ENCODE measurements at regions not wholly inside any gene's neighbourhood (a gene's known extent, or its start where the extent isn't known, plus 50 kb on each side); places are given as distances from the start of the nearest gene placed in this dataset.

- DNase-seq (ENCODE audit: low spot score) = no peak
- no peak for ATAC-seq (ENCODE audit: low read depth)
- TF ChIP-seq, protein P1, sequence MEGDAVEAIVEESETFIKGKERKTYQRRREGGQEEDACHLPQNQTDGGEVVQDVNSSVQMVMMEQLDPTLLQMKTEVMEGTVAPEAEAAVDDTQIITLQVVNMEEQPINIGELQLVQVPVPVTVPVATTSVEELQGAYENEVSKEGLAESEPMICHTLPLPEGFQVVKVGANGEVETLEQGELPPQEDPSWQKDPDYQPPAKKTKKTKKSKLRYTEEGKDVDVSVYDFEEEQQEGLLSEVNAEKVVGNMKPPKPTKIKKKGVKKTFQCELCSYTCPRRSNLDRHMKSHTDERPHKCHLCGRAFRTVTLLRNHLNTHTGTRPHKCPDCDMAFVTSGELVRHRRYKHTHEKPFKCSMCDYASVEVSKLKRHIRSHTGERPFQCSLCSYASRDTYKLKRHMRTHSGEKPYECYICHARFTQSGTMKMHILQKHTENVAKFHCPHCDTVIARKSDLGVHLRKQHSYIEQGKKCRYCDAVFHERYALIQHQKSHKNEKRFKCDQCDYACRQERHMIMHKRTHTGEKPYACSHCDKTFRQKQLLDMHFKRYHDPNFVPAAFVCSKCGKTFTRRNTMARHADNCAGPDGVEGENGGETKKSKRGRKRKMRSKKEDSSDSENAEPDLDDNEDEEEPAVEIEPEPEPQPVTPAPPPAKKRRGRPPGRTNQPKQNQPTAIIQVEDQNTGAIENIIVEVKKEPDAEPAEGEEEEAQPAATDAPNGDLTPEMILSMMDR (IDR thresholded peaks at IDR 0.05; ENCODE audit: poor library complexity, severe bottlenecking) = no peak
- no peaks in the 10 kb centered on the region for H3K27me3 ChIP-seq (ENCODE audit: insufficient read depth, poor library complexity, severe bottlenecking)
- H3K4me3 ChIP-seq (ENCODE audit: severe bottlenecking) = no peak overlapping the region
- H3K4me1 ChIP-seq (ENCODE audit: insufficient read depth, poor library complexity, severe bottlenecking) = no peaks in the 10 kb centered on the region
- H3K9me3 ChIP-seq (ENCODE audit: severe bottlenecking) = no peaks in the 10 kb centered on the region
- no peaks in the 10 kb centered on the region for H3K36me3 ChIP-seq (ENCODE audit: low read depth)
- H3K27ac ChIP-seq (ENCODE audit: poor library complexity, severe bottlenecking) = no peak overlapping the region
Measured at GRCh38 chr12:61355105-61355504, 905.1 kb upstream of the USP15 start.

DNA sequence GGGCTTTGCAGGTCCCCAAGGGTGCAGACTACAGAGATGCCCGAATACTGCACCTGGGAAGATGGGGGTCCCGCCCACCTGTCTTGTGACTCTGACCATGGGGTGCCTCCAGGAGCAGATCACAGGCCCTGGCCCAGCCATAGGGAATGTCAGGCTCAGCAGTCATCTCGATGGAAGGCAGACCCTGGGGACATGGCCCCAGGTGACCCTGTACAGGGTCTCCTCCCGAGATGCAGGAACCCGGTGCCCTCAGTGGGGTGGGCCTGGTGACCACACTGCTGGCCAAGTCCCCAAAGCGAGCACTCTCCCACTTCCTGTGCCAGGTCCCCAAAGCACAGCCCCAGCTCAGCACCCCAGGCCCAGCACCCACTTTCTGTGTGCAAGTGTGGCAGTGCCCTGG, 903.7 kb upstream of the USP15 start:
- DNase-seq (ENCODE audit: low spot score) (no peak), ATAC-seq (ENCODE audit: low read depth) (no peak)
- H3K4me1 ChIP-seq (ENCODE audit: insufficient read depth, poor library complexity, severe bottlenecking) = no peaks in the 10 kb centered on the region
- no peaks in the 10 kb centered on the region for H3K9me3 ChIP-seq (ENCODE audit: severe bottlenecking)
- no peak overlapping the region for H3K4me3 ChIP-seq (ENCODE audit: severe bottlenecking)
- TF ChIP-seq, protein P1 (IDR thresholded peaks at IDR 0.05; ENCODE audit: poor library complexity, severe bottlenecking) = no peak
- H3K27me3 ChIP-seq (ENCODE audit: insufficient read depth, poor library complexity, severe bottlenecking) = no peaks in the 10 kb centered on the region
- no peaks in the 10 kb centered on the region for H3K36me3 ChIP-seq (ENCODE audit: low read depth)
- no peak overlapping the region for H3K27ac ChIP-seq (ENCODE audit: poor library complexity, severe bottlenecking)

GRCh38 chr12:61357496-61357895, 902.7 kb upstream of the USP15 start:
- Histone ChIP-seq H3K4me1 (ENCODE audit: insufficient read depth, poor library complexity, severe bottlenecking) (no peaks in the 10 kb centered on the region), H3K27me3 (ENCODE audit: insufficient read depth, poor library complexity, severe bottlenecking) (no peaks in the 10 kb centered on the region), H3K4me3 (ENCODE audit: severe bottlenecking) (no peak overlapping the region), H3K9me3 (ENCODE audit: severe bottlenecking) (no peaks in the 10 kb centered on the region), H3K36me3 (ENCODE audit: low read depth) (no peaks in the 10 kb centered on the region), H3K27ac (ENCODE audit: poor library complexity, severe bottlenecking) (no peak overlapping the region)
- ATAC-seq (ENCODE audit: low read depth) = no peak
- no peak for DNase-seq (ENCODE audit: low spot score)
- TF ChIP-seq, protein P1 (IDR thresholded peaks at IDR 0.05; ENCODE audit: poor library complexity, severe bottlenecking) = no peak

DNA sequence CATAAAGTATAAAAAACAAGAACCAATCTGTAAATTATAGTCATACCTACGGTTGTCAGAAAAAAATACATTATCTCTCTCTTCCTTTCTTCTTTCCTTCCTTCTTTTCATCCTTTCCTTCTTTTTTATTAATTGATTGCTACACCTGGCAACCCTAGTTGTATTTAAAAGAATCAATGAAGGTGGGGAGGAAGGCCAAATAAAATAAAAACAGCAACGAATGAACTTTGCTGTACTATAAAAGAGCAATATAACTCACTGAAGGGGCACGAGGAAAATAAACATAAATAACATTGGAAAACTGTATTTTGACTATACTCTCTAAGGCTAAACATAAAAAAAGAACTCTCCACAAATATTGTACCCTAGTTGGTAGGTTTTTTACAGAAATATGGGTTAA, 898.2 kb upstream of the USP15 start:
- H3K36me3 ChIP-seq (ENCODE audit: low read depth) = no peaks in the 10 kb centered on the region
- ATAC-seq (ENCODE audit: low read depth) = no peak
- no peaks in the 10 kb centered on the region for H3K27me3 ChIP-seq (ENCODE audit: insufficient read depth, poor library complexity, severe bottlenecking)
- H3K4me1 ChIP-seq (ENCODE audit: insufficient read depth, poor library complexity, severe bottlenecking) = no peaks in the 10 kb centered on the region
- no peaks in the 10 kb centered on the region for H3K9me3 ChIP-seq (ENCODE audit: severe bottlenecking)
- no peak overlapping the region for H3K27ac ChIP-seq (ENCODE audit: poor library complexity, severe bottlenecking)
- no peak overlapping the region for H3K4me3 ChIP-seq (ENCODE audit: severe bottlenecking)
- TF ChIP-seq, protein P1 (IDR thresholded peaks at IDR 0.05; ENCODE audit: poor library complexity, severe bottlenecking) = no peak
- DNase-seq (ENCODE audit: low spot score) = no peak

GRCh38 chr12:61365001-61365400, 895.2 kb upstream of the USP15 start:
- H3K36me3 ChIP-seq (ENCODE audit: low read depth) = no peaks in the 10 kb centered on the region
- H3K4me3 ChIP-seq (ENCODE audit: severe bottlenecking) = no peak overlapping the region
- TF ChIP-seq, protein P1 (IDR thresholded peaks at IDR 0.05; ENCODE audit: poor library complexity, severe bottlenecking) = no peak
- no peak for DNase-seq (ENCODE audit: low spot score)
- no peak for ATAC-seq (ENCODE audit: low read depth)
- no peak overlapping the region for H3K27ac ChIP-seq (ENCODE audit: poor library complexity, severe bottlenecking)
- H3K9me3 ChIP-seq (ENCODE audit: severe bottlenecking) = no peaks in the 10 kb centered on the region
- H3K4me1 ChIP-seq (ENCODE audit: insufficient read depth, poor library complexity, severe bottlenecking) = no peaks in the 10 kb centered on the region
- H3K27me3 ChIP-seq (ENCODE audit: insufficient read depth, poor library complexity, severe bottlenecking) = no peaks in the 10 kb centered on the region

Data from RWPE2 (cell line).